ENCODE measurements at regions not wholly inside any gene's neighbourhood (a gene's known extent, or its start where the extent isn't known, plus 50 kb on each side); places are given as distances from the start of the nearest gene placed in this dataset.

- POLR2A ChIA-PET (ENCODE audit: partially characterized antibody): interaction anchor here (0.8 kb wide), 1 partner anchor 10 kb away, joined by 3 read pairs; no protein-coding TSS in a partner anchor
- no peak overlapping the region for H4K5ac ChIP-seq (ENCODE audit: insufficient read length, low read depth, low read length)
- TF ChIP-seq TEAD4 (IDR thresholded peaks at IDR 0.05; ENCODE audit: low read depth, low read length): no peak
- TF ChIP-seq EGR1 (IDR thresholded peaks at IDR 0.05; ENCODE audit: borderline replicate concordance, low read depth, low read length): no peak
- TF ChIP-seq MAFK (IDR thresholded peaks at IDR 0.05; ENCODE audit: low read depth, low read length): no peak
- no peak for TF ChIP-seq E2F6 (IDR thresholded peaks at IDR 0.05)
- TF ChIP-seq POLR2AphosphoS5 (IDR thresholded peaks at IDR 0.05; ENCODE audit: low read depth, low read length): no peak
- no peak for TF ChIP-seq CTCF (IDR thresholded peaks at IDR 0.05; ENCODE audit: control extremely low read depth in 1 of 3, insufficient read depth in 1 of 3, low read depth in 1 of 3, low read length in 3 of 3)
- TF ChIP-seq GTF2F1 (IDR thresholded peaks at IDR 0.05; ENCODE audit: borderline replicate concordance, low read depth, low read length): no peak
- TF ChIP-seq CREB1 (IDR thresholded peaks at IDR 0.05): no peak
- TF ChIP-seq CHD1 (IDR thresholded peaks at IDR 0.05; ENCODE audit: low read depth, low read length): no peak
- TF ChIP-seq NRF1 (IDR thresholded peaks at IDR 0.05; ENCODE audit: low read depth, low read length): no peak
Observed at GRCh38 chr12:131619736-131620506, 91.0 kb upstream of the SFSWAP start.

More at GRCh38 chr12:131619736-131620506, 91.0 kb upstream of the SFSWAP start:
- Histone ChIP-seq H4K8ac (ENCODE audit: extremely low read depth, insufficient read depth, low read length) (no peak overlapping the region), H3K36me3 (ENCODE audit: control insufficient read depth in 2 of 4, insufficient read depth in 4 of 4, low read length in 3 of 4) (no peaks in the 10 kb centered on the region), H3K79me2 (ENCODE audit: control insufficient read depth in 1 of 2, insufficient read depth in 2 of 2, low read length in 2 of 2) (no peaks in the 10 kb centered on the region), H2BK20ac (ENCODE audit: low read length) (no peak overlapping the region), H2BK12ac (ENCODE audit: low read depth, low read length) (peak overlapping the region; percentile 1; the same call in 1 of the 2 replicates), H3K79me1 (ENCODE audit: low read depth, low read length) (no peaks in the 10 kb centered on the region), H3K23me2 (ENCODE audit: low read depth, low read length) (no peaks in the 10 kb centered on the region), H2BK5ac (ENCODE audit: low read depth, low read length) (0 out of 2 replicates have a peak overlapping the region, but pooled peaks have one; percentile 3), H3K18ac (ENCODE audit: extremely low read depth, low read length) (no peak overlapping the region), H2AFZ (ENCODE audit: low read length) (no peak overlapping the region), H3K4me1 (replicated peaks in 1 of 4; ENCODE audit: control insufficient read depth in 3 of 4, insufficient read depth in 4 of 4, low read length in 3 of 4) (peaks cover 8 to 30% (median 20%) of the 10 kb centered on the region in 4 experiments), H3K14ac (ENCODE audit: insufficient read length) (no peak overlapping the region), H3K9ac (replicated peaks in 1 of 4; ENCODE audit: extremely low read depth in 1 of 4, low read depth in 3 of 4, low read length in 3 of 4) (no peak overlapping the region), H3K56ac (replicated peaks; ENCODE audit: insufficient read length, low read depth, low read length) (no peak overlapping the region), H2AK5ac (ENCODE audit: low read depth, low read length) (no peak overlapping the region; the same call in 1 of the 2 replicates), H4K20me1 (replicated peaks in 1 of 2; ENCODE audit: control insufficient read depth in 1 of 2, insufficient read depth in 2 of 2, low read length in 2 of 2) (no peaks in the 10 kb centered on the region), H3K27ac (ENCODE audit: low read depth, low read length) (no peak overlapping the region), H2BK120ac (replicated peaks; ENCODE audit: low read depth, low read length) (no peak overlapping the region), H3K23ac (ENCODE audit: insufficient read length) (no peak overlapping the region), H3K4ac (replicated peaks; ENCODE audit: insufficient read length, low read depth, low read length) (peak overlapping the region; percentile 60), H3K9me3 (ENCODE audit: insufficient read depth in 2 of 2, low read depth in 1 of 2, low read length in 1 of 2) (no peaks in the 10 kb centered on the region), H3K4me3 (ENCODE audit: extremely low read depth in 1 of 4, insufficient read depth in 2 of 4, low read depth in 3 of 4, low read length in 4 of 4) (no peak overlapping the region), H2BK15ac (ENCODE audit: low read length) (no peak overlapping the region; the same call in 1 of the 2 replicates), H3K27me3 (replicated peaks in 1 of 4; ENCODE audit: control insufficient read depth in 3 of 4, extremely low read depth in 1 of 4, insufficient read depth in 3 of 4, low read length in 3 of 4) (no peaks in the 10 kb centered on the region), H4K91ac (replicated peaks; ENCODE audit: insufficient read length, low read length) (peak overlapping the region; percentile 2), H3K4me2 (ENCODE audit: insufficient read depth in 1 of 2, low read depth in 2 of 2, low read length in 2 of 2) (no peak overlapping the region)
- 91% methylated on average over 21 of the region's 21 CpGs; no CpG with 5 or more reads in 1 of the 2 experiments for WGBS, 2 experiments (ENCODE audit: extremely low coverage in 1 of 2, insufficient coverage in 1 of 2, insufficient read length in 1 of 2, insufficient replicate concordance in 2 of 2, low coverage in 1 of 2, low lambda C conversion rate in 2 of 2, missing lambda C conversion rate in 1 of 2)
- DNase-seq (ENCODE audit: low read depth in 1 of 2, low spot score in 2 of 2) (no peak), FAIRE-seq (no peak)
- CTCF ChIA-PET (ENCODE audit: partially characterized antibody): interaction anchor here (0.9 to 2.0 kb wide), 3 partner anchors 29 to 460 kb away, joined by 3 to 4 read pairs (median 4); no protein-coding TSS in a partner anchor

Measured in H1 (cell line).